A549 (cell line): ENCODE measurements at regions not wholly inside any gene's neighbourhood (a gene's known extent, or its start where the extent isn't known, plus 50 kb on each side); places are given as distances from the start of the nearest gene placed in this dataset.

Experiments
- ATAC-seq, 2 experiments: fragments of 200-7000 bp in 1 of 2; fragments of >200 bp in 1 of 2; cut with Nextera tagmentation in 1 of 2; cut with Tn5 transposase in 1 of 2; 3 replicates each; pipeline versions ENCODE4 v1.8.0 to v1.9.1; 2018 to 2020; ENCODE audit warnings: mild to moderate bottlenecking in 1 of 2, moderate library complexity in 1 of 2
- CTCF ChIA-PET: fragments of 300-600 bp; sonication (Branson Sonifier 250); formaldehyde crosslinking; extraction: SDS; loops from one replicate; lab custom pipeline; 2021; ENCODE audit warnings: antibody characterized with exemption, inconsistent platforms; lab: Yijun Ruan, JAX
- POLR2A ChIA-PET: fragments of 350-600 bp; formaldehyde crosslinking; extraction: SDS; loops from one replicate; lab custom pipeline; 2021; ENCODE audit warnings: antibody characterized with exemption, inconsistent platforms; lab: Yijun Ruan, JAX
- DNase-seq, 2 experiments: peaks; one replicate each; pipeline versions ENCODE4 v3.0.0 to v3.0.0-alpha.2; 2011 to 2016; ENCODE audit warnings: low read depth in 1 of 2, low spot score in 1 of 2
- FAIRE-seq: peaks from 2 replicates; lab custom pipeline; 2011; peaks lifted over from hg19 to GRCh38; lab: Jason Lieb, UNC
- H3K27ac ChIP-seq, 2 experiments: fragments of >200 bp; sonication (Bioruptor Twin); formaldehyde crosslinking; 3 replicates each; pipeline ENCODE4 v1.5.1; 2016 to 2017
- H3K4me1 ChIP-seq: fragments of >200 bp; sonication (Bioruptor Twin); formaldehyde crosslinking; 3 replicates; pipeline ENCODE4 v1.6.1; 2016
- H3K4me2 ChIP-seq: fragments of >200 bp; sonication (Bioruptor Twin); formaldehyde crosslinking; 3 replicates; pipeline ENCODE4 v1.6.1; 2016
- H3K4me3 ChIP-seq: fragments of >200 bp; sonication (Bioruptor Twin); formaldehyde crosslinking; 3 replicates; pipeline ENCODE4 v1.5.1; 2016
- H3K9me3 ChIP-seq: fragments of >200 bp; sonication (Bioruptor Twin); formaldehyde crosslinking; 3 replicates; pipeline ENCODE4 v1.6.1; 2016
- CBX2 ChIP-seq: fragments of 200-600 bp; sonication (generic); IDR thresholded peaks from 2 replicates; pipeline ENCODE4 v1.6.1; 2016; ENCODE audit warnings: low read depth, mild to moderate bottlenecking, borderline replicate concordance
- CEBPB ChIP-seq, 2 experiments: fragments of >200 bp in 1 of 2; sonication (Bioruptor Twin) in 1 of 2; formaldehyde crosslinking in 1 of 2; IDR thresholded peaks; 2 replicates each; pipeline ENCODE4 v1.6.1; 2012 to 2016
- CHD2 ChIP-seq: fragments of 150-350 bp; IDR thresholded peaks from 2 replicates; pipeline ENCODE4 v1.6.1; 2014; ENCODE audit warnings: low read length; ENCODE audit not compliant: partially characterized antibody
- CHD4 ChIP-seq: fragments of 200-600 bp; sonication (generic); IDR thresholded peaks from 2 replicates; pipeline ENCODE4 v1.6.1; 2016; ENCODE audit warnings: antibody characterized with exemption, mild to moderate bottlenecking, borderline replicate concordance
- E2F6 ChIP-seq: IDR thresholded peaks from 2 replicates; pipeline ENCODE4 v1.6.1; 2012; ENCODE audit warnings: low read depth, borderline replicate concordance
- EHMT2 ChIP-seq: fragments of 200-600 bp; sonication (generic); IDR thresholded peaks from 2 replicates; pipeline ENCODE4 v1.6.1; 2016; ENCODE audit warnings: antibody characterized with exemption, low read depth, mild to moderate bottlenecking, moderate library complexity
- EP300 ChIP-seq, 2 experiments: fragments of >200 bp; sonication (Bioruptor Twin); formaldehyde crosslinking; IDR thresholded peaks; 2 replicates in 1 of 2; 3 replicates in 1 of 2; pipeline ENCODE4 v1.6.1; 2016 to 2017
- ESRRA ChIP-seq: fragments of 150-350 bp; IDR thresholded peaks from 2 replicates; pipeline ENCODE4 v1.6.1; 2014; ENCODE audit warnings: mild to moderate bottlenecking, low read length, borderline replicate concordance
- JUN ChIP-seq, 2 experiments: fragments of >200 bp; sonication (Bioruptor Twin); formaldehyde crosslinking; IDR thresholded peaks; 2 replicates in 1 of 2; 3 replicates in 1 of 2; pipeline ENCODE4 v1.6.1; 2016 to 2017
- NPAS2 ChIP-seq: fragments of 250-450 bp; sonication (Bioruptor Pico); IDR thresholded peaks from 2 replicates; pipeline ENCODE4 v1.8.0; 2022; ENCODE audit warnings: mild to moderate bottlenecking, moderate library complexity, borderline replicate concordance
- POLR2A ChIP-seq: IDR thresholded peaks from 2 replicates; pipeline ENCODE4 v1.6.1; 2012; ENCODE audit warnings: mild to moderate bottlenecking, low read length
- POLR2AphosphoS2 ChIP-seq: conservative IDR thresholded peaks from 2 replicates; pipeline ENCODE4 v1.6.1; 2012; ENCODE audit warnings: low read length, improper control_type of control experiment, inconsistent platforms
- RAD21 ChIP-seq, 2 experiments: fragments of >200 bp in 1 of 2; sonication (Bioruptor Twin) in 1 of 2; formaldehyde crosslinking in 1 of 2; IDR thresholded peaks in 1 of 2; conservative IDR thresholded peaks in 1 of 2; 2 replicates in 1 of 2; 3 replicates in 1 of 2; pipeline ENCODE4 v1.6.1; 2012 to 2018; ENCODE audit warnings: inconsistent platforms in 1 of 2
- REST ChIP-seq: fragments of 200-600 bp; sonication (generic); IDR thresholded peaks from 2 replicates; pipeline ENCODE4 v1.6.1; 2016; ENCODE audit warnings: antibody characterized with exemption, mild to moderate bottlenecking, moderate library complexity
- RFX5 ChIP-seq: fragments of 450-650 bp; IDR thresholded peaks from 2 replicates; pipeline ENCODE4 v1.7.1; 2014; ENCODE audit warnings: antibody characterized with exemption, mild to moderate bottlenecking, moderate library complexity
- USF2 ChIP-seq: fragments of 450-650 bp; IDR thresholded peaks from 2 replicates; pipeline ENCODE4 v1.6.1; 2014; ENCODE audit warnings: antibody characterized with exemption
- ZFP36 ChIP-seq: fragments of 450-650 bp; IDR thresholded peaks from 2 replicates; pipeline ENCODE4 v1.6.1; 2014; ENCODE audit warnings: borderline replicate concordance; ENCODE audit not compliant: partially characterized antibody
- ZNF302 ChIP-seq: fragments of 250-450 bp; sonication (Bioruptor Pico); IDR thresholded peaks from 2 replicates; pipeline ENCODE4 v1.9.0; 2021; ENCODE audit warnings: inconsistent platforms, mild to moderate bottlenecking, moderate library complexity
- WGBS: methylation state at CpG from one replicate; pipeline ENCODE4 v1.1.6; 2017; ENCODE audit errors: missing lambda C conversion rate; 5-methylcytosine and 5-hydroxymethylcytosine counted together
- TF ChIP-seq, protein P1 (sequence below): IDR thresholded peaks from 2 replicates; pipeline ENCODE4 v1.6.1; 2012

- DNase-seq: no peak
- H3K4me1 ChIP-seq: no peaks in the 10 kb centered on the region
- H3K4me2 ChIP-seq: no peak overlapping the region
- H3K4me3 ChIP-seq: no peak overlapping the region
- TF ChIP-seq ZNF302 (CRISPR knock-in tag): no peak
- no peak for TF ChIP-seq ZFP36
- no peak for TF ChIP-seq EHMT2
- TF ChIP-seq USF2: no peak
- H3K27ac ChIP-seq: no peak overlapping the region
- no peaks in the 10 kb centered on the region; the same call in 2 of the 3 replicates for H3K9me3 ChIP-seq
- ATAC-seq: no peak
- ChIA-PET POLR2A (interaction anchor here (0.6 kb wide), 1 partner anchor 33 kb away, joined by 4 read pairs; no protein-coding TSS in a partner anchor), CTCF (no interaction called here)
- no peak for FAIRE-seq
- WGBS: 25% methylated on average over 5 of the region's 5 CpGs
Observed at GRCh38 chr10:57507788-57508187, 759.9 kb downstream of the IPMK start.

- FAIRE-seq (no peak), DNase-seq (no peak), ATAC-seq (no peak)
- CTCF ChIA-PET: no interaction called here
- no peak for TF ChIP-seq POLR2A
- Histone ChIP-seq H3K4me1 (no peaks in the 10 kb centered on the region), H3K4me3 (no peak overlapping the region), H3K4me2 (no peak overlapping the region), H3K9me3 (no peaks in the 10 kb centered on the region; the same call in 2 of the 3 replicates), H3K27ac (no peak overlapping the region)
- 58% methylated on average over 7 of the region's 10 CpGs for WGBS
- POLR2A ChIA-PET: no interaction called here
Observed at GRCh38 chr10:57506414-57507094, 761.1 kb downstream of the IPMK start.

GRCh38 chr10:57494486-57494885 lies 773.2 kb downstream of the IPMK start:
- 35% methylated on average over 2 of the region's 2 CpGs for WGBS
- CTCF ChIA-PET: no interaction called here
- Histone ChIP-seq H3K4me1 (no peaks in the 10 kb centered on the region), H3K27ac (no peak overlapping the region), H3K4me3 (no peak overlapping the region), H3K9me3 (no peaks in the 10 kb centered on the region), H3K4me2 (no peak overlapping the region)
- DNase-seq: no peak
- POLR2A ChIA-PET: no interaction called here
- FAIRE-seq: no peak
- ATAC-seq: no peak
- TF ChIP-seq NPAS2 (CRISPR knock-in tag) (no peak), POLR2AphosphoS2 (no peak), JUN (IDR thresholded peaks at IDR 0.05) (no peak), ESRRA (no peak), CHD2 (no peak), CEBPB (IDR thresholded peaks at IDR 0.05) (no peak), RFX5 (no peak), EP300 (IDR thresholded peaks at IDR 0.05) (no peak), REST (no peak), E2F6 (no peak), CHD4 (no peak), RAD21 (conservative IDR thresholded peaks at IDR 0.05 in 1 of 2, IDR thresholded peaks at IDR 0.05 in 1 of 2) (no peak), CBX2 (no peak)
- TF ChIP-seq, protein P1, sequence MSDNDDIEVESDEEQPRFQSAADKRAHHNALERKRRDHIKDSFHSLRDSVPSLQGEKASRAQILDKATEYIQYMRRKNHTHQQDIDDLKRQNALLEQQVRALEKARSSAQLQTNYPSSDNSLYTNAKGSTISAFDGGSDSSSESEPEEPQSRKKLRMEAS: no peak
